ENCODE measurements at regions not wholly inside any gene's neighbourhood (a gene's known extent, or its start where the extent isn't known, plus 50 kb on each side); places are given as distances from the start of the nearest gene placed in this dataset.

- H3K27me3 ChIP-seq (ENCODE audit: control insufficient read depth in 1 of 2, insufficient read depth in 1 of 2, low read length in 2 of 2): no peaks in the 10 kb centered on the region
- no peaks in the 10 kb centered on the region for H3K4me1 ChIP-seq (ENCODE audit: control insufficient read depth, insufficient read depth, low read depth, low read length)
- no peaks in the 10 kb centered on the region for H3K79me1 ChIP-seq (replicated peaks; ENCODE audit: low read length, poor library complexity, severe bottlenecking)
- peak overlapping the region in 1 of 2 experiments; percentile 31 for H3K18ac ChIP-seq (ENCODE audit: low read depth in 1 of 2, low read length in 2 of 2)
- H3K36me3 ChIP-seq (ENCODE audit: control insufficient read depth in 1 of 2, insufficient read depth in 2 of 2, low read depth in 1 of 2, low read length in 2 of 2): no peaks in the 10 kb centered on the region
- H4K91ac ChIP-seq (ENCODE audit: low read length): no peak overlapping the region
- H2AFZ ChIP-seq (ENCODE audit: low read depth, low read length): no peak overlapping the region
- WGBS: 72% methylated on average over 6 of the region's 6 CpGs
- no peak for DNase-seq
- H2BK15ac ChIP-seq (ENCODE audit: low read depth, poor library complexity, severe bottlenecking): no peak overlapping the region
- no peak overlapping the region for H3K27ac ChIP-seq (ENCODE audit: low read length, poor library complexity, severe bottlenecking)
- H3K4me2 ChIP-seq (ENCODE audit: low read length, poor library complexity, severe bottlenecking): no peak overlapping the region
- no peaks in the 10 kb centered on the region for H3K9me3 ChIP-seq (ENCODE audit: control insufficient read depth, low read length)
- no peak overlapping the region for H3K23ac ChIP-seq (ENCODE audit: low read length in 2 of 2)
- H2BK120ac ChIP-seq (ENCODE audit: low read depth, low read length): no peak overlapping the region
- no peak overlapping the region for H3K14ac ChIP-seq (ENCODE audit: low read length in 2 of 2)
- H4K8ac ChIP-seq (ENCODE audit: low read length): no peak overlapping the region
- H3K4ac ChIP-seq (ENCODE audit: low read depth in 1 of 2, low read length in 2 of 2): no peak overlapping the region
- H2BK5ac ChIP-seq (ENCODE audit: low read depth, low read length, poor library complexity, severe bottlenecking): no peak overlapping the region
- H3K4me3 ChIP-seq (ENCODE audit: insufficient read depth in 1 of 2, low read depth in 1 of 2, low read length in 2 of 2): no peak overlapping the region
- H3K9ac ChIP-seq (ENCODE audit: low read length): no peak overlapping the region
- no peak overlapping the region for H2BK12ac ChIP-seq (ENCODE audit: low read length in 2 of 2)
- H2AK5ac ChIP-seq (ENCODE audit: low read length, severe bottlenecking): no peak overlapping the region
Measured at GRCh38 chr3:163924600-163924999, 1153.7 kb downstream of the SI start.

- Histone ChIP-seq H3K4me2 (ENCODE audit: low read length, poor library complexity, severe bottlenecking) (no peak overlapping the region), H4K91ac (ENCODE audit: low read length) (no peak overlapping the region), H3K4ac (ENCODE audit: low read depth in 1 of 2, low read length in 2 of 2) (no peak overlapping the region), H3K23ac (ENCODE audit: low read length in 2 of 2) (no peak overlapping the region), H2AK5ac (ENCODE audit: low read length, severe bottlenecking) (no peak overlapping the region), H3K4me3 (ENCODE audit: insufficient read depth in 1 of 2, low read depth in 1 of 2, low read length in 2 of 2) (no peak overlapping the region), H3K4me1 (ENCODE audit: control insufficient read depth, insufficient read depth, low read depth, low read length) (no peaks in the 10 kb centered on the region), H2BK12ac (ENCODE audit: low read length in 2 of 2) (no peak overlapping the region), H3K9me3 (ENCODE audit: control insufficient read depth, low read length) (no peaks in the 10 kb centered on the region), H4K8ac (ENCODE audit: low read length) (no peak overlapping the region), H2AFZ (ENCODE audit: low read depth, low read length) (no peak overlapping the region), H2BK15ac (ENCODE audit: low read depth, poor library complexity, severe bottlenecking) (no peak overlapping the region), H3K14ac (ENCODE audit: low read length in 2 of 2) (no peak overlapping the region), H3K9ac (ENCODE audit: low read length) (no peak overlapping the region), H3K36me3 (ENCODE audit: control insufficient read depth in 1 of 2, insufficient read depth in 2 of 2, low read depth in 1 of 2, low read length in 2 of 2) (no peaks in the 10 kb centered on the region), H2BK5ac (ENCODE audit: low read depth, low read length, poor library complexity, severe bottlenecking) (no peak overlapping the region), H2BK120ac (ENCODE audit: low read depth, low read length) (no peak overlapping the region), H3K27ac (ENCODE audit: low read length, poor library complexity, severe bottlenecking) (no peak overlapping the region), H3K27me3 (ENCODE audit: control insufficient read depth in 1 of 2, insufficient read depth in 1 of 2, low read length in 2 of 2) (no peaks in the 10 kb centered on the region), H3K79me1 (replicated peaks; ENCODE audit: low read length, poor library complexity, severe bottlenecking) (no peaks in the 10 kb centered on the region), H3K18ac (ENCODE audit: low read depth in 1 of 2, low read length in 2 of 2) (no peak overlapping the region)
- WGBS: no CpG with 5 or more reads among the region's 1 CpG
- no peak for DNase-seq
Measured at GRCh38 chr3:163919154-163919553, 1159.1 kb downstream of the SI start.

GRCh38 chr3:163916596-163917560, 1161.4 kb downstream of the SI start:
- Histone ChIP-seq H2AFZ (ENCODE audit: low read depth, low read length) (no peak overlapping the region), H2BK15ac (ENCODE audit: low read depth, poor library complexity, severe bottlenecking) (no peak overlapping the region)

GRCh38 chr3:163915280-163915679, 1163.0 kb downstream of the SI start:
- no peak overlapping the region for H3K9ac ChIP-seq (ENCODE audit: low read length)
- no peak overlapping the region for H2AK5ac ChIP-seq (ENCODE audit: low read length, severe bottlenecking)
- no peak overlapping the region for H3K27ac ChIP-seq (ENCODE audit: low read length, poor library complexity, severe bottlenecking)
- H3K4me1 ChIP-seq (ENCODE audit: control insufficient read depth, insufficient read depth, low read depth, low read length): no peaks in the 10 kb centered on the region
- H3K27me3 ChIP-seq (ENCODE audit: control insufficient read depth in 1 of 2, insufficient read depth in 1 of 2, low read length in 2 of 2): no peaks in the 10 kb centered on the region
- no peaks in the 10 kb centered on the region for H3K9me3 ChIP-seq (ENCODE audit: control insufficient read depth, low read length)
- H3K79me1 ChIP-seq (replicated peaks; ENCODE audit: low read length, poor library complexity, severe bottlenecking): no peaks in the 10 kb centered on the region
- H3K4ac ChIP-seq (ENCODE audit: low read depth in 1 of 2, low read length in 2 of 2): no peak overlapping the region
- H2BK120ac ChIP-seq (ENCODE audit: low read depth, low read length): no peak overlapping the region
- H4K8ac ChIP-seq (ENCODE audit: low read length): no peak overlapping the region
- no peak overlapping the region for H3K23ac ChIP-seq (ENCODE audit: low read length in 2 of 2)
- no peak overlapping the region for H3K14ac ChIP-seq (ENCODE audit: low read length in 2 of 2)
- no peak overlapping the region for H3K18ac ChIP-seq (ENCODE audit: low read depth in 1 of 2, low read length in 2 of 2)
- no peak overlapping the region for H2BK15ac ChIP-seq (ENCODE audit: low read depth, poor library complexity, severe bottlenecking)
- no peak overlapping the region for H3K4me2 ChIP-seq (ENCODE audit: low read length, poor library complexity, severe bottlenecking)
- H2BK5ac ChIP-seq (ENCODE audit: low read depth, low read length, poor library complexity, severe bottlenecking): no peak overlapping the region
- no peak overlapping the region for H2BK12ac ChIP-seq (ENCODE audit: low read length in 2 of 2)
- WGBS: 83% methylated on average over 2 of the region's 2 CpGs
- no peak overlapping the region for H3K4me3 ChIP-seq (ENCODE audit: insufficient read depth in 1 of 2, low read depth in 1 of 2, low read length in 2 of 2)
- H4K91ac ChIP-seq (ENCODE audit: low read length): no peak overlapping the region
- H2AFZ ChIP-seq (ENCODE audit: low read depth, low read length): no peak overlapping the region
- DNase-seq: no peak
- H3K36me3 ChIP-seq (ENCODE audit: control insufficient read depth in 1 of 2, insufficient read depth in 2 of 2, low read depth in 1 of 2, low read length in 2 of 2): no peaks in the 10 kb centered on the region

More at GRCh38 chr3:163916596-163917560, 1161.4 kb downstream of the SI start:
- no peaks in the 10 kb centered on the region for H3K4me1 ChIP-seq (ENCODE audit: control insufficient read depth, insufficient read depth, low read depth, low read length)
- no peaks in the 10 kb centered on the region for H3K27me3 ChIP-seq (ENCODE audit: control insufficient read depth in 1 of 2, insufficient read depth in 1 of 2, low read length in 2 of 2)
- no peak overlapping the region for H2BK12ac ChIP-seq (ENCODE audit: low read length in 2 of 2)
- 89% methylated on average over 2 of the region's 4 CpGs for WGBS
- H3K79me1 ChIP-seq (replicated peaks; ENCODE audit: low read length, poor library complexity, severe bottlenecking): no peaks in the 10 kb centered on the region
- no peak overlapping the region for H2BK5ac ChIP-seq (ENCODE audit: low read depth, low read length, poor library complexity, severe bottlenecking)
- no peak overlapping the region for H3K4me3 ChIP-seq (ENCODE audit: insufficient read depth in 1 of 2, low read depth in 1 of 2, low read length in 2 of 2)
- no peak overlapping the region for H4K8ac ChIP-seq (ENCODE audit: low read length)
- H3K23ac ChIP-seq (ENCODE audit: low read length in 2 of 2): no peak overlapping the region
- H3K4ac ChIP-seq (ENCODE audit: low read depth in 1 of 2, low read length in 2 of 2): no peak overlapping the region
- no peaks in the 10 kb centered on the region for H3K36me3 ChIP-seq (ENCODE audit: control insufficient read depth in 1 of 2, insufficient read depth in 2 of 2, low read depth in 1 of 2, low read length in 2 of 2)
- no peak overlapping the region for H2BK120ac ChIP-seq (ENCODE audit: low read depth, low read length)
- H3K18ac ChIP-seq (ENCODE audit: low read depth in 1 of 2, low read length in 2 of 2): no peak overlapping the region
- DNase-seq: no peak
- no peaks in the 10 kb centered on the region for H3K9me3 ChIP-seq (ENCODE audit: control insufficient read depth, low read length)
- H3K9ac ChIP-seq (ENCODE audit: low read length): no peak overlapping the region
- no peak overlapping the region for H3K4me2 ChIP-seq (ENCODE audit: low read length, poor library complexity, severe bottlenecking)
- no peak overlapping the region for H3K14ac ChIP-seq (ENCODE audit: low read length in 2 of 2)
- no peak overlapping the region for H2AK5ac ChIP-seq (ENCODE audit: low read length, severe bottlenecking)
- no peak overlapping the region for H3K27ac ChIP-seq (ENCODE audit: low read length, poor library complexity, severe bottlenecking)
- no peak overlapping the region for H4K91ac ChIP-seq (ENCODE audit: low read length)

Data from mesenchymal stem cell (in vitro differentiated cells and primary cell).